ENCODE measurements at regions not wholly inside any gene's neighbourhood (a gene's known extent, or its start where the extent isn't known, plus 50 kb on each side); places are given as distances from the start of the nearest gene placed in this dataset.

- TF ChIP-seq CTCF (IDR thresholded peaks at IDR 0.05) (no peak), CHD4 (IDR thresholded peaks at IDR 0.05; ENCODE audit: borderline replicate concordance) (no peak), ZSCAN20 (CRISPR knock-in tag; IDR thresholded peaks at IDR 0.05) (no peak), CHD2 (IDR thresholded peaks at IDR 0.05; ENCODE audit: low read length, partially characterized antibody) (no peak), POLR2A (IDR thresholded peaks at IDR 0.05; ENCODE audit: low read length) (no peak), EP300 (IDR thresholded peaks at IDR 0.05) (no peak), NR3C1 (IDR thresholded peaks at IDR 0.05) (no peak), PBX3 (IDR thresholded peaks at IDR 0.05) (no peak), ELK1 (IDR thresholded peaks at IDR 0.05; ENCODE audit: low read depth, low read length) (no peak), HDAC2 (IDR thresholded peaks at IDR 0.05) (no peak), MYC (IDR thresholded peaks at IDR 0.05; ENCODE audit: borderline replicate concordance, low read length) (no peak), SMC3 (IDR thresholded peaks at IDR 0.05) (no peak), RCOR1 (IDR thresholded peaks at IDR 0.05; ENCODE audit: low read depth, low read length) (no peak)
Measured at GRCh38 chr15:39517122-39517855, 63.6 kb upstream of the THBS1 start.

Data from A549 (cell line).